NT2/D1 (cell line): ENCODE measurements at regions not wholly inside any gene's neighbourhood (a gene's known extent, or its start where the extent isn't known, plus 50 kb on each side); places are given as distances from the start of the nearest gene placed in this dataset.

Experiments used
- SUZ12 ChIP-seq: IDR thresholded peaks from 2 replicates; pipeline ENCODE4 v1.6.1; 2011; ENCODE audit not compliant: insufficient read length, insufficient read depth; ENCODE audit errors: extremely low read depth
- YY1 ChIP-seq: IDR thresholded peaks from 2 replicates; pipeline ENCODE4 v1.6.1; 2011; ENCODE audit not compliant: insufficient read length, insufficient read depth

GRCh38 chr2:138964418-138964817 lies 184.2 kb upstream of the NXPH2 start:
- TF ChIP-seq YY1 (no peak), SUZ12 (no peak)
